Tibial nerve (tissue), 4 donors: ENCODE measurements at regions not wholly inside any gene's neighbourhood (a gene's known extent, or its start where the extent isn't known, plus 50 kb on each side); places are given as distances from the start of the nearest gene placed in this dataset.

ENCODE experiments used
- CTCF ChIP-seq, 5 experiments: fragments of 200-600 bp in 3 of 5; fragments of 450-650 bp in 2 of 5; sonication (generic) in 3 of 5; IDR thresholded peaks; one replicate each; pipeline ENCODE4 v1.5.1; 2016 to 2019; ENCODE audit warnings: antibody characterized with exemption in 5 of 5, mild to moderate bottlenecking in 3 of 5, moderate library complexity in 2 of 5
- EP300 ChIP-seq, 2 donors: sonication (generic); formaldehyde crosslinking; IDR thresholded peaks; one replicate each; pipeline ENCODE4 v1.6.1; 2017; ENCODE audit warnings: antibody characterized with exemption in 2 of 2, mild to moderate bottlenecking in 1 of 2
- POLR2A ChIP-seq, 2 donors: fragments of 450-650 bp; IDR thresholded peaks; one replicate each; pipeline ENCODE4 v1.6.1; 2017; ENCODE audit warnings: antibody characterized with exemption in 2 of 2, mild to moderate bottlenecking in 2 of 2, moderate library complexity in 2 of 2

- no peak for TF ChIP-seq CTCF (IDR thresholded peaks at IDR 0.05)
- no peak for TF ChIP-seq EP300 (IDR thresholded peaks at IDR 0.05)
- no peak for TF ChIP-seq POLR2A (IDR thresholded peaks at IDR 0.05)
Measured at GRCh38 chr18:73087282-73087977, 219.6 kb upstream of the NETO1 start.
